Body of pancreas (tissue), 4 donors: ENCODE measurements at regions not wholly inside any gene's neighbourhood (a gene's known extent, or its start where the extent isn't known, plus 50 kb on each side); places are given as distances from the start of the nearest gene placed in this dataset.

Experiments used
- ATAC-seq: fragments of 150-250 bp; one replicate; pipeline ENCODE4 v1.9.1; 2016
- DNase-seq, 4 donors: peaks; one replicate each; pipeline ENCODE4 v3.0.0-alpha.2; 2019
- H3K27ac ChIP-seq, 4 donors: fragments of 200-600 bp; sonication (generic); 1 replicate in 3 of 4; 2 replicates in 1 of 4; pipeline versions ENCODE4 v1.5.1 to v1.6.1; 2016 to 2019; ENCODE audit warnings: mild to moderate bottlenecking in 1 of 4, mixed read lengths in 1 of 4, moderate library complexity in 1 of 4
- H3K27me3 ChIP-seq, 2 donors: fragments of 200-600 bp; sonication (generic); one replicate each; pipeline ENCODE4 v1.6.0; 2016; ENCODE audit warnings: mild to moderate bottlenecking in 1 of 2
- H3K36me3 ChIP-seq, 2 donors: fragments of 200-600 bp; sonication (generic); replicated peaks in 1 of 2; 2 replicates each; pipeline ENCODE4 v1.5.1; 2016; ENCODE audit warnings: low read depth in 2 of 2; ENCODE audit not compliant: insufficient read depth in 1 of 2
- H3K4me1 ChIP-seq: fragments of 200-600 bp; sonication (generic); one replicate; pipeline ENCODE4 v1.6.0; 2016
- H3K4me3 ChIP-seq, 2 donors: fragments of 200-600 bp; sonication (generic); 1 replicate in 1 of 2; 2 replicates in 1 of 2; pipeline ENCODE4 v1.5.1; 2016 to 2019
- H3K9me3 ChIP-seq, 3 donors: fragments of 200-600 bp; sonication (generic); 1 replicate in 2 of 3; 2 replicates in 1 of 3; pipeline ENCODE4 v1.5.1; 2016
- POLR2A ChIP-seq, 3 donors: fragments of 450-650 bp; IDR thresholded peaks; one replicate each; pipeline ENCODE4 v1.6.1; 2016; ENCODE audit warnings: antibody characterized with exemption in 3 of 3, mild to moderate bottlenecking in 2 of 3
- WGBS, 2 donors: methylation state at CpG; one replicate each; pipeline ENCODE4 v1.1.5; 2017; 5-methylcytosine and 5-hydroxymethylcytosine counted together
- intact Hi-C: fragments of 100-400 bp; cut with DNase I; formaldehyde crosslinking; loops from one replicate; pipeline ENCODE4 v1.15.1; 2023
- TF ChIP-seq, protein P1 (sequence below), 7 experiments: fragments of 450-650 bp in 4 of 7; fragments of 200-600 bp in 3 of 7; sonication (generic) in 3 of 7; IDR thresholded peaks; one replicate each; pipeline ENCODE4 v1.5.1; 2016 to 2019; ENCODE audit warnings: antibody characterized with exemption in 7 of 7

DNA sequence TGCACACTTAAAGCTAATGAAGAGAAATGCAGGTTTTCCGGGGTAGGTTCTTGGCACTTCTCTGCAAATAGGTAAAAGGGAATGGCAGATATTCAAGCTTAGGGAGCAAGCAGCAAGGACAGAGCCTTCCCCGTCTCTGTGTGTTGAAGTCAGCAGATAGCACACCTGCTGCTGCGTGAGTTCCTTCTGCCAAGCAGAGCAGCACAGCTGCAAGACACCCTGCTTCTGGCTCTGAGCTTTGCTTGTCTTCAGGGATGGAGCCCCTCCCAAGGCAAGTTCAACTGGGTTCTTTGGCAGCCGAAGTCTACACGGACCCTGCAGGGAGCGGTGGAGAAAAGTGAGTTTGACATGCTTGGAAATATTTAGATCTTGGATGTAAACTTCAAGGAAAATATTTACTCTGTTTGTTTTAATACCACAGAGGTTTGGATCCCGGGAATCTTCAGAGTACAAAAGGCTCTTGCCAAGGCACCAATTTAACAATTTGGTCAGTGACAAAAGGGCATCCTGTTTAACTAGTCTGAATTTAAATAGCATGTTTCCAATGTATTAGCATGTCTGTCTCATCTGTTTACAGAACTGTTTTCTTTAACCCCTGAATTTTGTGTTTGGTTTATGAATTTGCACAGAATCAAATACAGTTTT, 113.4 kb upstream of the KCNJ16 start:
- Histone ChIP-seq H3K36me3 (no peaks in the 10 kb centered on the region), H3K27me3 (no peaks in the 10 kb centered on the region), H3K4me3 (no peak overlapping the region), H3K9me3 (no peaks in the 10 kb centered on the region), H3K4me1 (peaks cover 4% of the 10 kb centered on the region), H3K27ac (no peak overlapping the region)
- no peak for TF ChIP-seq POLR2A (IDR thresholded peaks at IDR 0.05)
- TF ChIP-seq, protein P1, sequence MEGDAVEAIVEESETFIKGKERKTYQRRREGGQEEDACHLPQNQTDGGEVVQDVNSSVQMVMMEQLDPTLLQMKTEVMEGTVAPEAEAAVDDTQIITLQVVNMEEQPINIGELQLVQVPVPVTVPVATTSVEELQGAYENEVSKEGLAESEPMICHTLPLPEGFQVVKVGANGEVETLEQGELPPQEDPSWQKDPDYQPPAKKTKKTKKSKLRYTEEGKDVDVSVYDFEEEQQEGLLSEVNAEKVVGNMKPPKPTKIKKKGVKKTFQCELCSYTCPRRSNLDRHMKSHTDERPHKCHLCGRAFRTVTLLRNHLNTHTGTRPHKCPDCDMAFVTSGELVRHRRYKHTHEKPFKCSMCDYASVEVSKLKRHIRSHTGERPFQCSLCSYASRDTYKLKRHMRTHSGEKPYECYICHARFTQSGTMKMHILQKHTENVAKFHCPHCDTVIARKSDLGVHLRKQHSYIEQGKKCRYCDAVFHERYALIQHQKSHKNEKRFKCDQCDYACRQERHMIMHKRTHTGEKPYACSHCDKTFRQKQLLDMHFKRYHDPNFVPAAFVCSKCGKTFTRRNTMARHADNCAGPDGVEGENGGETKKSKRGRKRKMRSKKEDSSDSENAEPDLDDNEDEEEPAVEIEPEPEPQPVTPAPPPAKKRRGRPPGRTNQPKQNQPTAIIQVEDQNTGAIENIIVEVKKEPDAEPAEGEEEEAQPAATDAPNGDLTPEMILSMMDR (IDR thresholded peaks at IDR 0.05) = no peak
- ATAC-seq (no peak), DNase-seq (peak in 2 of 4 donors; percentile 4 to 11)
- intact Hi-C loops = no loop called here
- 32 to 40% methylated on average over 7 of the region's 7 CpGs for WGBS, 2 donors

DNA sequence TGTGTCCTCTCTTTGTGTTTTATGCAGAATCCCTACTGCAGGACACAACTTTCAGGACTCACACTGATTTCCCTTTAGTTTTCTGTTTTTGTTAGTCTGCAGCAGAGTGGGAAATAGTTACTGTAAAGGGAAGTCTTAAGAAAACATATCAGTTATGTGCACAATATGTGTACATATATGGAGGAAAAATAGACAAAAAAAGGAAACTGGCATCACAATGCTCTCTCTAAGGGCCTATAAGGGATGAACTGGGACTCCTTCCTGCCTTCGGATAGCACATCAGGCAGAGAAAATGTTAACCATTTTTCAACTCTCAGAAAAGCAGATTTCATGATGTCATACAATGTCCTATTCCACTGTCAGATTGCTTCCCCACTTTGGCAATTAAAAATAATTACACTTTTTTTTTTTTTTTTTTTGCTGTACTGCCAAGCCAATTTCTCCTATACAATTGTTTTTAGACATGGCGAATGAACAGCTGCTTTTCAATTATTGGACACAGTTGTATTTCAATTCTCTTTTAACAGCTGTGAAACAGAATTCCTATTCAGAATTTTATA, 112.5 kb upstream of the KCNJ16 start:
- no peak for TF ChIP-seq POLR2A (IDR thresholded peaks at IDR 0.05)
- TF ChIP-seq, protein P1 (IDR thresholded peaks at IDR 0.05) = no peak
- ATAC-seq = no peak
- intact Hi-C loops = no loop called here
- H3K27ac ChIP-seq = no peak overlapping the region
- 83 to 91% methylated on average over 2 of the region's 2 CpGs for WGBS, 2 donors
- H3K9me3 ChIP-seq = no peaks in the 10 kb centered on the region
- DNase-seq = no peak
- H3K36me3 ChIP-seq = no peaks in the 10 kb centered on the region
- peaks cover 4% of the 10 kb centered on the region for H3K4me1 ChIP-seq
- H3K4me3 ChIP-seq = no peak overlapping the region
- H3K27me3 ChIP-seq = no peaks in the 10 kb centered on the region

DNA sequence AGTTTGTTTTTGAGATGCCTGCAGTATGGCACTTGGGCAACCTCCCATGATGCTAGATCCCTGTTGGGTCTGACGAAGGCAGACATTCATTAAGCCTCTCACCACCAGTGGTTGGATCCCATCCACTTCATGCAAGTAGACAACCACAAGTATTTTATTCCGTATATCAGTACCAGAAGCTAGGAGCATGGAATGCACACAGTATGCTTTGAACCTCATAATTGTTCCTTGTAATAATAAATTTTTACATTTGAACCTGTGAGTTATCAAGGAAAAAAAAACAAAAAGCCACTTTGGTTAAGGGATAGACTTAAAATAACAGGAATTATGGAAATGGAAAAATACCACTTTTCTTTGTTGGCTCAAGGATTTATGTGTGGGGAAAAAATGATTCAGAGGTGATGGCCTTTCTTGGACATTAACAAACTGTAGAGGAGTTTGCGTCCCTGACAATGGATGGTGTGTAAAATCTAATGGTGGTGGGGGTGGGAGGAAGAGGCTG, 107.1 kb upstream of the KCNJ16 start:
- intact Hi-C loops = no loop called here
- TF ChIP-seq, protein P1 (IDR thresholded peaks at IDR 0.05) = no peak
- no peak for TF ChIP-seq POLR2A (IDR thresholded peaks at IDR 0.05)
- Histone ChIP-seq H3K27me3 (no peaks in the 10 kb centered on the region), H3K9me3 (no peaks in the 10 kb centered on the region), H3K36me3 (no peaks in the 10 kb centered on the region), H3K4me1 (no peaks in the 10 kb centered on the region), H3K4me3 (no peak overlapping the region), H3K27ac (no peak overlapping the region)
- ATAC-seq = no peak
- 78 to 79% methylated on average over 3 of the region's 3 CpGs for WGBS, 2 donors
- no peak for DNase-seq

DNA sequence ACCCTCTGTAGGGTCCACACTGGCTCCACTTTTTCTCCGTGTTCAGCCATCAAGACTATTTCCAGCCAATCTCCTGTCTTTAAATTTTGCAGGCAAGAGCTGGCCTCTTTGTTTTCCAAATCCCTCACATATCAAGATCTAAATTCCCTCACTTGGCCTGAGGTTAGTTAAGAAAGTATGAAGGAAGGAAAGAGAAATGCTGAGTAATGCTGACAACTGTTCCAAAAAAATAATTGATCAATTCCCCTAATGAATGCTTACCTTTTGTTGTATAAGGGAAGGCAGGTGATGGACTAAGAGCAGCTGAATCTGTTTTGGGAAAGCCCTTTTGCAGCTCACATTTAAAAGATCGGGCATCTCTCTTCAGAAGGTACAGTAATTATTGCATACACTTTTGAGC, 105.1 kb upstream of the KCNJ16 start:
- no peak for ATAC-seq
- TF ChIP-seq, protein P1 (IDR thresholded peaks at IDR 0.05) = no peak
- TF ChIP-seq POLR2A (IDR thresholded peaks at IDR 0.05) = no peak
- Histone ChIP-seq H3K4me3 (no peak overlapping the region), H3K9me3 (peaks cover 0 to 2% (median 0%) of the 10 kb centered on the region in 3 donors), H3K27me3 (no peaks in the 10 kb centered on the region), H3K27ac (no peak overlapping the region), H3K4me1 (no peaks in the 10 kb centered on the region), H3K36me3 (no peaks in the 10 kb centered on the region)
- DNase-seq = no peak
- 79 to 87% methylated on average over 2 of the region's 2 CpGs for WGBS, 2 donors
- intact Hi-C loops = no loop called here

DNA sequence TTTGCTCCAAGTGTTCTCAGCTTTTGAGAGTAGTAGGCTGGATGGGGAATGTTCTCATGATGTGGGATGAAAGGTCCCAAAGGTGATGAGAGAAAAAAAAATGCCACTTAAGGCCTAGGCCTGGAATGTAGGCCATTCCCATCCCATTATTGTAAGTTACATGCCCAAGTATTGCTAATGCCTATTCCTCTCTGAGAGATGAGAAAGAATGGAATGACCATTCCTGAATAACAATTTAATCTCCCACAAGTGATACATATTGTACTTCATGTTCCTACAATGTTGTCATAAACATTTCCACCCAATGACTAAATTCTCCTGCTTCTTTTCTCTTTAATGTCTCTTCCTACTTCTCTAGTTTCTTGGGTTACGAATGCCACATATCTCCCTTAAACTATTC, 102.8 kb upstream of the KCNJ16 start:
- Histone ChIP-seq H3K27ac (no peak overlapping the region), H3K4me3 (no peak overlapping the region), H3K4me1 (no peaks in the 10 kb centered on the region), H3K27me3 (no peaks in the 10 kb centered on the region), H3K9me3 (peaks cover 0 to 2% (median 0%) of the 10 kb centered on the region in 3 donors), H3K36me3 (no peaks in the 10 kb centered on the region)
- intact Hi-C loops = no loop called here
- ATAC-seq = no peak
- DNase-seq = no peak
- TF ChIP-seq POLR2A (IDR thresholded peaks at IDR 0.05) = no peak
- TF ChIP-seq, protein P1 (IDR thresholded peaks at IDR 0.05) = no peak
- WGBS, 2 donors = 89 to 100% methylated on average over 1 of the region's 1 CpG
